ENCODE measurements at regions not wholly inside any gene's neighbourhood (a gene's known extent, or its start where the extent isn't known, plus 50 kb on each side); places are given as distances from the start of the nearest gene placed in this dataset.
A peak's percentile ranks its signal among the peaks of the same experiment; 100 is the strongest.
"Not testable (repeated sequence)": the region's sequence is repeated elsewhere in the genome, so short reads cannot be mapped to it uniquely, and the experiment has no call there.

- DNase-seq; ATAC-seq; H3K36me3 ChIP-seq; FAIRE-seq; H3K27me3 ChIP-seq; intact Hi-C loops (cut with DNase I); H3K9me3 ChIP-seq; H3K27ac ChIP-seq; H3K4me1 ChIP-seq; H3K4me3 ChIP-seq: not testable (repeated sequence)
- 45 to 56% methylated on average over 1 of the region's 1 CpG for WGBS, 2 donors
Observed at GRCh38 chr19:23984911-23985310, 70.2 kb downstream of the ZNF726 start.

- TF ChIP-seq CTCF (IDR thresholded peaks at IDR 0.05) = no peak
- Histone ChIP-seq H3K4me3 (no peak overlapping the region), H3K36me3 (no peaks in the 10 kb centered on the region), H3K9me3 (no peaks in the 10 kb centered on the region), H3K4me1 (no peaks in the 10 kb centered on the region), H3K27me3 (no peaks in the 10 kb centered on the region), H3K27ac (no peak overlapping the region)
- DNase-seq (no peak), ATAC-seq (no peak), FAIRE-seq (no peak)
- 91 to 95% methylated on average over 1 of the region's 1 CpG for WGBS, 2 donors
- intact Hi-C loops (cut with DNase I) = no loop called here
Observed at GRCh38 chr19:23986623-23987022, 71.9 kb downstream of the ZNF726 start.

GRCh38 chr19:23991170-23991569 is 76.5 kb downstream of the ZNF726 start:
- FAIRE-seq = no peak
- DNase-seq = peak in 3 of 6 donors; percentile 16 to 63 (median 51)
- no peaks in the 10 kb centered on the region for H3K4me1 ChIP-seq
- intact Hi-C loops (cut with DNase I) = no loop called here
- H3K27ac ChIP-seq = no peak overlapping the region
- H3K4me3 ChIP-seq = no peak overlapping the region
- 22 to 36% methylated on average over 1 of the region's 1 CpG for WGBS, 2 donors
- no peaks in the 10 kb centered on the region for H3K9me3 ChIP-seq
- no peaks in the 10 kb centered on the region for H3K36me3 ChIP-seq
- no peaks in the 10 kb centered on the region for H3K27me3 ChIP-seq
- peak in 3 of 4 donors; percentile 41 to 96 (median 58) for ATAC-seq
- no peak for TF ChIP-seq CTCF (IDR thresholded peaks at IDR 0.05)

- FAIRE-seq (no peak), DNase-seq (no peak)
- no peaks in the 10 kb centered on the region for H3K36me3 ChIP-seq
Observed at GRCh38 chr19:23992348-23992747, 77.7 kb downstream of the ZNF726 start.

GRCh38 chr19:23993440-23993839 is 78.8 kb downstream of the ZNF726 start:
- H3K36me3 ChIP-seq = no peaks in the 10 kb centered on the region
- no peaks in the 10 kb centered on the region for H3K4me1 ChIP-seq
- H3K27ac ChIP-seq = no peak overlapping the region
- DNase-seq (no peak), ATAC-seq (no peak), FAIRE-seq (no peak)
- intact Hi-C loops (cut with DNase I) = no loop called here
- H3K9me3 ChIP-seq = no peaks in the 10 kb centered on the region
- 69 to 70% methylated on average over 2 of the region's 2 CpGs for WGBS, 2 donors
- no peaks in the 10 kb centered on the region for H3K27me3 ChIP-seq
- TF ChIP-seq CTCF (IDR thresholded peaks at IDR 0.05) = no peak
- H3K4me3 ChIP-seq = no peak overlapping the region

More at GRCh38 chr19:23992348-23992747, 77.7 kb downstream of the ZNF726 start:
- no peak overlapping the region for H3K27ac ChIP-seq
- no peaks in the 10 kb centered on the region for H3K27me3 ChIP-seq
- WGBS, 2 donors = 46 to 54% methylated on average over 3 of the region's 3 CpGs
- H3K9me3 ChIP-seq = no peaks in the 10 kb centered on the region
- H3K4me1 ChIP-seq = no peaks in the 10 kb centered on the region
- intact Hi-C loops (cut with DNase I) = no loop called here
- no peak for ATAC-seq
- no peak overlapping the region for H3K4me3 ChIP-seq
- no peak for TF ChIP-seq CTCF (IDR thresholded peaks at IDR 0.05)

GRCh38 chr19:23996549-23996948 is 81.9 kb downstream of the ZNF726 start:
- H3K27me3 ChIP-seq = no peaks in the 10 kb centered on the region
- DNase-seq (no peak), ATAC-seq (no peak), FAIRE-seq (no peak)
- TF ChIP-seq CTCF (IDR thresholded peaks at IDR 0.05) = no peak
- WGBS, 2 donors = 61% methylated on average over 7 of the region's 7 CpGs
- no peaks in the 10 kb centered on the region for H3K36me3 ChIP-seq
- no peaks in the 10 kb centered on the region for H3K4me1 ChIP-seq
- intact Hi-C loops (cut with DNase I) = no loop called here
- no peaks in the 10 kb centered on the region for H3K9me3 ChIP-seq
- no peak overlapping the region for H3K4me3 ChIP-seq
- no peak overlapping the region for H3K27ac ChIP-seq

Measured in pancreas (tissue), 10 donors.